B cell (primary cell): ENCODE measurements at regions not wholly inside any gene's neighbourhood (a gene's known extent, or its start where the extent isn't known, plus 50 kb on each side); places are given as distances from the start of the nearest gene placed in this dataset.

Experiments
- ATAC-seq: fragments of 200-7000 bp; cut with Tn5 transposase; one replicate; pipeline ENCODE4 v1.10.0; 2021; ENCODE audit warnings: low read depth, mild to moderate bottlenecking, moderate number of reproducible peaks, moderate library complexity
- CTCF ChIA-PET: fragments of 350-600 bp; sonication (Branson Sonifier 250); formaldehyde crosslinking; loops from one replicate; lab custom pipeline; 2021; ENCODE audit warnings: antibody characterized with exemption, inconsistent platforms; lab: Charles Lee
- POLR2A ChIA-PET: fragments of 350-600 bp; sonication (Branson Sonifier 250); formaldehyde crosslinking; loops from one replicate; lab custom pipeline; 2021; ENCODE audit warnings: antibody characterized with exemption; lab: Charles Lee
- DNase-seq: peaks from one replicate; pipeline ENCODE4 v3.0.0; 2013
- H2AFZ ChIP-seq: 2 replicates; pipeline ENCODE4 v1.6.1; 2012; ENCODE audit warnings: mild to moderate bottlenecking, low read depth, low read length; ENCODE audit not compliant: insufficient read depth, poor library complexity, severe bottlenecking
- H3K27ac ChIP-seq, 2 donors: 1 replicate in 1 of 2; 2 replicates in 1 of 2; pipeline ENCODE4 v1.5.1; 2012 to 2013; ENCODE audit warnings: low read length in 2 of 2, mild to moderate bottlenecking in 2 of 2, moderate library complexity in 1 of 2
- H3K27me3 ChIP-seq, 4 experiments: fragments of 200-600 bp in 1 of 4; sonication (generic) in 1 of 4; replicated peaks in 1 of 4; 1 replicate in 2 of 4; 2 replicates in 2 of 4; pipeline versions ENCODE4 v1.6.1 to v1.7.0; 2013 to 2016; ENCODE audit warnings: low read length in 3 of 4, mild to moderate bottlenecking in 2 of 4, mixed read lengths in 1 of 4, moderate library complexity in 1 of 4; ENCODE audit not compliant: insufficient read depth in 4 of 4, control insufficient read depth in 3 of 4; ENCODE audit errors: control extremely low read depth in 1 of 4
- H3K36me3 ChIP-seq, 2 experiments: replicated peaks in 1 of 2; 1 replicate in 1 of 2; 2 replicates in 1 of 2; pipeline versions ENCODE4 v1.6.1 to v1.7.1; 2013; ENCODE audit warnings: low read length in 1 of 2; ENCODE audit not compliant: insufficient read depth in 2 of 2, control insufficient read depth in 1 of 2; ENCODE audit errors: control extremely low read depth in 1 of 2, extremely low read depth in 1 of 2
- H3K4me1 ChIP-seq, 2 donors: fragments of 200-600 bp in 1 of 2; sonication (generic) in 1 of 2; 1 replicate in 1 of 2; 2 replicates in 1 of 2; pipeline versions ENCODE4 v1.5.1 to v1.6.1; 2013 to 2017; ENCODE audit warnings: low read length in 2 of 2; ENCODE audit not compliant: control insufficient read depth in 2 of 2, insufficient read depth in 2 of 2
- H3K4me2 ChIP-seq: replicated peaks from 2 replicates; pipeline ENCODE3; 2012; ENCODE audit warnings: mild to moderate bottlenecking, low read depth, low read length; ENCODE audit not compliant: poor library complexity, severe bottlenecking
- H3K4me3 ChIP-seq, 5 experiments: fragments of 200-600 bp in 1 of 5; sonication (generic) in 1 of 5; 1 replicate in 3 of 5; 2 replicates in 2 of 5; pipeline versions ENCODE4 v1.5.1 to v1.7.0; 2011 to 2016; ENCODE audit warnings: low read length in 4 of 5, mild to moderate bottlenecking in 4 of 5, low read depth in 2 of 5, control low read depth in 1 of 5, moderate library complexity in 1 of 5; ENCODE audit not compliant: insufficient read depth in 1 of 5; ENCODE audit errors: control extremely low read depth in 1 of 5, extremely low read depth in 1 of 5
- H3K79me2 ChIP-seq: fragments of 200-600 bp; sonication (generic); one replicate; pipeline ENCODE4 v1.6.0; 2016; ENCODE audit warnings: low read length; ENCODE audit not compliant: control insufficient read depth, insufficient read depth
- H3K9ac ChIP-seq: fragments of 200-600 bp; sonication (generic); 2 replicates; pipeline ENCODE4 v1.6.1; 2017; ENCODE audit warnings: mild to moderate bottlenecking, low read length, moderate library complexity
- H3K9me3 ChIP-seq, 3 donors: one replicate each; pipeline versions ENCODE4 v1.6.1 to v1.7.1; 2013; ENCODE audit warnings: low read length in 2 of 3; ENCODE audit not compliant: control insufficient read depth in 2 of 3, insufficient read depth in 1 of 3; ENCODE audit errors: control extremely low read depth in 1 of 3
- H4K20me1 ChIP-seq: 2 replicates; pipeline ENCODE4 v1.6.0; 2012; ENCODE audit warnings: mild to moderate bottlenecking, low read length; ENCODE audit not compliant: insufficient read depth, control insufficient read depth, poor library complexity, severe bottlenecking
- H3K27ac Mint-ChIP-seq: one replicate; pipeline ENCODE4 v1.8.0; 2021; ENCODE audit warnings: mixed read lengths
- H3K27me3 Mint-ChIP-seq: one replicate; pipeline ENCODE4 v1.8.0; 2021; ENCODE audit warnings: mixed read lengths
- H3K4me1 Mint-ChIP-seq: one replicate; pipeline ENCODE4 v1.8.0; 2021; ENCODE audit warnings: mixed read lengths
- H3K4me3 Mint-ChIP-seq: one replicate; pipeline ENCODE4 v1.8.0; 2021; ENCODE audit warnings: mixed read lengths
- H3K9me3 Mint-ChIP-seq: one replicate; pipeline ENCODE4 v1.8.0; 2022; ENCODE audit warnings: mixed read lengths; ENCODE audit not compliant: insufficient read depth
- EZH2 ChIP-seq: IDR thresholded peaks from 2 replicates; pipeline ENCODE4 v1.6.1; 2012; ENCODE audit warnings: borderline replicate concordance, low read depth, mild to moderate bottlenecking, moderate library complexity, low read length; ENCODE audit not compliant: insufficient read depth, poor library complexity, severe bottlenecking
- WGBS: methylation state at CpG from one replicate; pipeline ENCODE4 v1.1.5; 2013; ENCODE audit warnings: missing lambda C conversion rate; ENCODE audit not compliant: insufficient coverage; 5-methylcytosine and 5-hydroxymethylcytosine counted together
- intact Hi-C: fragments of 100-400 bp; cut with micrococcal nuclease; formaldehyde crosslinking; loops from one replicate; pipeline ENCODE4 v1.10.0; 2022
- TF ChIP-seq, protein P1 (sequence below): fragments of 200-600 bp; IDR thresholded peaks from one replicate; pipeline ENCODE4 v1.8.0; 2022; ENCODE audit warnings: antibody characterized with exemption, mild to moderate bottlenecking

DNA sequence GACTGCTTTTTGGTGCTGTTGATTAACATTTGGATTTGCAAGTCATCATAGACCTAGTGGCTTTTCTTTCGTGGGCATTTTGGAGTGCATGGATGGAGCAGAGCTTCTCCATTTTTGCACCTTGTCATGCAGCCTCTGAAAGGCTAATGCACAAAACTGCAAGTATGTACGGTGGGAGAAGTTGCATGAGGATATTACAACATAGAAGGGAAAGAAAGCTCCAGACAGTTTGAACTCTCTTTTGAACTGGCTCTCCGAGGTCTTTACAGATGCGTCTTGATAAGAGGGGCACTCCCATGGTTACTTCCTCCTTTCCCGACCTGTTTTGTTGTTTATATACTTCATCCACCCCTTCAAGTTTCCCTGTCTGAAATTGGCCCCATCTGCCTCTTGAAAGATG, 147.1 kb upstream of the GBE1 start:
- Histone ChIP-seq H3K79me2 (no peaks in the 10 kb centered on the region), H3K9me3 (no peaks in the 10 kb centered on the region), H3K4me1 (no peaks in the 10 kb centered on the region), H3K27ac (no peak overlapping the region), H4K20me1 (no peaks in the 10 kb centered on the region), H3K4me3 (no peak overlapping the region), H3K9ac (no peak overlapping the region), H3K27me3 (no peaks in the 10 kb centered on the region), H2AFZ (no peak overlapping the region), H3K4me2 (no peak overlapping the region), H3K36me3 (no peaks in the 10 kb centered on the region)
- Mint-ChIP-seq H3K27ac (no peak overlapping the region), H3K4me1 (no peaks in the 10 kb centered on the region), H3K9me3 (no peaks in the 10 kb centered on the region), H3K27me3 (peaks cover 5% of the 10 kb centered on the region), H3K4me3 (no peak overlapping the region)
- ATAC-seq: no peak
- 14% methylated on average over 2 of the region's 5 CpGs for WGBS
- intact Hi-C loops: no loop called here
- no peak for DNase-seq
- CTCF ChIA-PET: interaction anchor here (1.6 kb wide), 1 partner anchor 14 kb away, joined by 3 read pairs; no protein-coding TSS in a partner anchor
- POLR2A ChIA-PET: no interaction called here
- TF ChIP-seq, protein P1, sequence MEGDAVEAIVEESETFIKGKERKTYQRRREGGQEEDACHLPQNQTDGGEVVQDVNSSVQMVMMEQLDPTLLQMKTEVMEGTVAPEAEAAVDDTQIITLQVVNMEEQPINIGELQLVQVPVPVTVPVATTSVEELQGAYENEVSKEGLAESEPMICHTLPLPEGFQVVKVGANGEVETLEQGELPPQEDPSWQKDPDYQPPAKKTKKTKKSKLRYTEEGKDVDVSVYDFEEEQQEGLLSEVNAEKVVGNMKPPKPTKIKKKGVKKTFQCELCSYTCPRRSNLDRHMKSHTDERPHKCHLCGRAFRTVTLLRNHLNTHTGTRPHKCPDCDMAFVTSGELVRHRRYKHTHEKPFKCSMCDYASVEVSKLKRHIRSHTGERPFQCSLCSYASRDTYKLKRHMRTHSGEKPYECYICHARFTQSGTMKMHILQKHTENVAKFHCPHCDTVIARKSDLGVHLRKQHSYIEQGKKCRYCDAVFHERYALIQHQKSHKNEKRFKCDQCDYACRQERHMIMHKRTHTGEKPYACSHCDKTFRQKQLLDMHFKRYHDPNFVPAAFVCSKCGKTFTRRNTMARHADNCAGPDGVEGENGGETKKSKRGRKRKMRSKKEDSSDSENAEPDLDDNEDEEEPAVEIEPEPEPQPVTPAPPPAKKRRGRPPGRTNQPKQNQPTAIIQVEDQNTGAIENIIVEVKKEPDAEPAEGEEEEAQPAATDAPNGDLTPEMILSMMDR: no peak
- no peak for TF ChIP-seq EZH2

DNA sequence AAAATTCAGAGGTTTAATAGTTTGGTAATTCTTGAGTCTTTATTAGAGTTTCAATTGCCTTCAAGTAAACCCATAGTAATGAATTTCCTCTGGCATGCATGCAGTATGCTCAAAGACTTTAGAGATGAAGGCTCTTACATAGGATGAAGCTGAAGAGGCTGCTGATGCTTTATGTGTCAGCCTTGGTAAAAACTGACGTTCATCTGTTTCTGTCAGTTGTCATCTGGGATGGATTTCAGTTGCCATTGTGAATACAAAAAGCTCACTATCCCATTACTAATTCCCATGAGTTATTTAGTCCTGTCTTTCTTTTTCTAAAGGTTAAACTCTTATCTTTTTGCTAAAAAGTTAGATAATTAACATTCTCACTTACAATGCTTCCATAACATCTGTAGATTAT, 136.9 kb upstream of the GBE1 start:
- CTCF ChIA-PET: interaction anchor here (0.8 to 1.8 kb wide), 2 partner anchors 12 to 13 kb away, joined by 3 to 4 read pairs; no protein-coding TSS in a partner anchor
- Histone ChIP-seq H3K27me3 (no peaks in the 10 kb centered on the region), H3K4me1 (no peaks in the 10 kb centered on the region), H3K9me3 (no peaks in the 10 kb centered on the region), H4K20me1 (no peaks in the 10 kb centered on the region), H3K9ac (no peak overlapping the region), H3K4me2 (no peak overlapping the region), H3K4me3 (no peak overlapping the region), H3K79me2 (no peaks in the 10 kb centered on the region), H3K36me3 (no peaks in the 10 kb centered on the region), H3K27ac (no peak overlapping the region), H2AFZ (no peak overlapping the region)
- ATAC-seq: no peak
- Mint-ChIP-seq H3K27me3 (no peaks in the 10 kb centered on the region), H3K9me3 (no peaks in the 10 kb centered on the region), H3K4me3 (no peak overlapping the region), H3K27ac (no peak overlapping the region), H3K4me1 (no peaks in the 10 kb centered on the region)
- intact Hi-C loops: no loop called here
- no peak for TF ChIP-seq EZH2
- TF ChIP-seq, protein P1: no peak
- no CpG with 5 or more reads among the region's 1 CpG for WGBS
- POLR2A ChIA-PET: no interaction called here
- DNase-seq: no peak
